Activated T-cell treated with anti-CD3 and anti-CD28 coated beads for 24 hours (primary cell): ENCODE measurements at regions not wholly inside any gene's neighbourhood (a gene's known extent, or its start where the extent isn't known, plus 50 kb on each side); places are given as distances from the start of the nearest gene placed in this dataset.
A peak's percentile ranks its signal among the peaks of the same experiment; 100 is the strongest.

Experiments
- DNase-seq: peaks from one replicate; pipeline ENCODE4 v3.0.0-alpha.2; 2020; ENCODE audit warnings: low read depth

DNA sequence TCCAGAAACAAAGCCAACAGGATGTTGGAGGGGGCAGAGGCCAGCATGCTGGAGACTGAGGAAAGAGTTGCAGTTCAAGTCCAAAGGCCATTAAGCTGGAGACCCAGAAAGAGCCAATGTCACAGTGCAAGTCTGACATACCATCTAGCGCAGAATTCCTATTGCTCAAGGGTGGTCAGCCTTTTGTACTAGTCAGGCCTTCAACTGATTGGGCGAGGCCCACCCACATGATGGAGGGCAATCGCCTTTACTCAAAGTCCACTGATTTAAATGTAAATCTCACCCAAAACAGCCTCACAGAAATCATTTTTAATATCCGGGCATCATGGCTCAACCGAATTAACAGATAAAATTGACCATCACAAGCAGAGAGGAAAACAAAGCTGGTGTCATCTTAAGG is 113.9 kb downstream of the RCN1 start:
- DNase-seq, result no peak

- DNase-seq, result no peak
These were observed 119.7 kb downstream of the RCN1 start for GRCh38 chr11:32210556-32210955.

- DNase-seq, result peak; percentile 8
These were observed 122.3 kb downstream of the RCN1 start for GRCh38 chr11:32213223-32213622.

DNA sequence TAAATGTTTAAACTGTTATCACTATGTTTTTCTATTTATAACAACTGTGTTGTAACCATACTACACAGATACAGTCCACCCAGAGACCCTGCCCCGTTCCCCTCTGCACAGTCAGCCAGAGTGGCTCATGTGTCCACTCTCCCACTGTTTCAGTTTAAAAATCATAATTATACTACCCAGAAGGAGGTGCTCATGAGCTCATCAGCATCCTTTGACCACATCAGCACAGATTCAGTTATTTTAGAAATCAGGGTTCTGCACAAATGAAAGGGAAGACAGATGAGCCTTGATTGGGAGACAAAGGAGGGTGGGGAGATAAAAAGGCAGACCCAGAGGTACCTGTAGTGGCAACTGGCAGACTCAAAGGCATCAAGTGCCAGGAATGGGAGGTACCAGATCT is 124.3 kb downstream of the RCN1 start:
- DNase-seq, result no peak

DNA sequence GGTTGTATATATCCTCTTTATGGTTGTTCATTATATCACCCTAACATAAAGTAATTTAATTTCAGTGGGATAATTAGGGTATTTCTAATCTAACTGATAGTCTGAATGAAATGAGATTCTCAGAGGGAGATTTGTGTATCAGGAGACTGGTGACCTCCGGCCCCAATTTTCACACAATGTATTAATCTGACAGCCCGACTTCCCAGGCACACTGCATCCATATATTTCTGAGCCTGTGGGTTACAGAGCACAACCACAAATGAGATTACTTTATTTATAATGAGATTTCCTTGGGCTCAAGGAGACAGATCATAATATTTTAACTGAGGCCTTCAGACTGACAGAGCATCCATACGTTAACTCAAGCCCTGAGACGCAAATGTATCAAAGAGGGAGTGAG is 125.9 kb downstream of the RCN1 start:
- DNase-seq, result no peak

DNA sequence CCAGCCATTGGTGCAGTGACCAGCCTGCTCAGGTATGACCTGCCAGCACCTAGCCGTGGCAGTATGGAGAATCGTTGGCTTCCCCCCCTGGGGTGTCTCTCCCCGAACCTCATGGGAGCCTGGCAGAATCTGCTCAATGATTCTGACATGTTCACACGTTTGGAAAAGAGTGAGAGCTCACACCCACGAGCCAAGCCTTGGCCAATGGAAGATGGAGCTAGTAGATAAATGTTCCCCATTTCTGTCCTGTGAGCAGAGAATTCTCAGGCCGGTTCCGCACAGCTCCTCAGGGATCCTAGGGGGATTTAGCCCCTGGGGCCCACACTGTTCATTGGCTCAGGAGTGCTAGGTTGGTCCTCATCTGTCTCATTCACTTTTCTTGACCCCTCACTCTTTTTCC is 128.4 kb downstream of the RCN1 start:
- DNase-seq, result no peak

- no peak for DNase-seq
These were observed 130.7 kb downstream of the RCN1 start for GRCh38 chr11:32221476-32222032.

- no peak for DNase-seq
These were observed 133.7 kb downstream of the RCN1 start for GRCh38 chr11:32224580-32224979.

DNA sequence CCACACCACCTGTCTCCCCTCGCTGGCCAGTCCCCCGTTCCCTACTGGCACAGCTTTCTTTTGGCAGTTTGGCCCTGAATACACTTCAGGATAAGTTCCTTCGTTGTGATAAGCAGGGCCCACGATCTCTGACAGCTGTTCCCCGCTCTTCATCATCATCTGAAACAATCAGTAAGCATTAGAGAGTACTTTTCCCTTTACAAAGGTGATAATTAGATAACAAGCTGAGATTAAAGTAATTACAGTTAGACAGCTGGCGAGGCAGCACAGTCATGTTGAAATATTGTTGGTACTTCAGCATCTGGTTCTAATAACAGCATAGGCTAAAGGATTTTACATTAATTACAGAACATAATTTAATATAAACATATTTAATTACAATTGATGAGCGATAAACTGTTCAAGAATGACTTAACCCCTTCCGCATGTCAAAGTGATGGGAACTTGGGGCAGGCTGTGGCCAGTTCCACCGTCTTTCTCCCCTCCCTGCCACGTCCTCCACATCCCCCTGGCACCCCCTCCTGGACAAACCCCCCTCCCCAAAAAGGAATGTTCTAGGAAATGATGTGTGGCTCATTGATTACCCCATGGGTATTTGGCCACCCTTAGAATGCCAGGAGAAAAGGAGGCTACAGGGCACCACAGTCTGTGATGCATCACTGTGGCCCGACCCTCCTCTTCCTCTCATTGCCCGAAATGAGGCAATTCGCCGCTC is 134.9 kb downstream of the RCN1 start:
- no peak for DNase-seq

DNA sequence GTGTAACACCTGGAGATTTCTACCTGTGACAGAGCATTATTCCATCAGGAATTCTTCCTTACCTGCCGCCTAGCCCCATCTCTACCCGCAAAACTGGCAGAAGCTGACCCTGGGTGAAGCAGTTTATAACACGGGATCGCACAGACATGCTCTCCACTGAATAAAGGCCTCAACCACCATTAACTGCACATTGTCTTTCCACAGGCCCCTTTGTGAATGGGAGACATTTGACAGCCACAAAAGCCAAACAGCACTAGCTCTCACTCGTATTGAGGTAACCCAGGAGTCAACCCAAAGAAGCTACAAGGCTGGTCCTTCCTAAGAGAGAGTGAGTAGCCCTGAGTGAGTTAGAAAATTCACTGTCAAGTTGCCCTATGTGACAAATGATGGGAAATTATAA is 135.6 kb downstream of the RCN1 start:
- DNase-seq, result no peak

DNA sequence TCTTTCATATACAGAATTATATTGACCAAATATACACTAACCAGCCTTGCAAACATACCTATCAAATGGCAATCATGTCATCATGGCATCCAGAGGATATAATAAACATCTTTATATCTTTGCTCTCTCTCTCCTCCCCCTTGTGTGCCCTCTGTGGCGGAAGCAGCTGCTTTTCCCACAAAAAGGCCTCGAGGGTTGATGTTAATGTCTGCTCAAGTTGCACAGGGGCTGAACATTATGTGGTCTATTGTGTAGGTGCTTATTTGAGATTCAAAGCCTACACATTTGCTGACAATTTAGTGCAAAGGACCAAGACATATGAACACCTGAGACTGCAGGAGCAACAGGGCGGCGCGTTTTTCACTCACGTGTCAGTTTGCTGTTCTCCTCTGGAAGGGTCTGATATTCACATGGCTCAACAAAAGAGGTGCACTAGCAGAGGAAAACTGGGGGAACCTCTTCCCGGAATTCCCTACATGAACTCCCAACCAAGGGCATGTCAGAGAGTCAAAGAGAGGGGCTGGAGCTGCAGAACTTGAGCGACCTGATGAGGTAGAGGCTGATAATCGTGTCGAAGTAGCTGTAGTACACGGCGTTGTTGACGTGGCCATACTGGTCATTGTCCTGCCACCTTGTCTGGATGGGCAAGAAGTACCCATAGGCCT is 138.8 kb downstream of the RCN1 start:
- no peak for DNase-seq

GRCh38 chr11:32231909-32232493 is 141.1 kb downstream of the RCN1 start:
- DNase-seq, result peak; percentile 4

DNA sequence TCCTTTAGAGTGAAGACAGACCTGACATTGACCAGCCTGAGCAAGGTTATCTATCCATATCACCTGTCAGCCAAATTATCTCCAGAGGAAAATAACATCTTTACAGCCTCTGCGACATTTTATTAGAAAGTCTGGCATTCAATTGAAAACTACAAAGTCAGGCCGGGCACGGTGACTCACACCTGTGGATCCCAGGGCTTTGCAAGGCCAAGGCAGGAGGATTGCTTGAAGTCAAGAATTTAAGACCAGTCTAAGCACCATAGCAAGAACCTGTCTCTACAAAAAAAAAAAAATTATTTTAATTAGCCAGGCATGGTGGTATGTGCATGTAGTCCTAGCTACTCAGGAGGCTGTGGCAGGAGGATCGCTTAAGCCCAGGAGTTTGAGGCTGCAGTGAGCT is 141.6 kb downstream of the RCN1 start:
- DNase-seq, result no peak

DNA sequence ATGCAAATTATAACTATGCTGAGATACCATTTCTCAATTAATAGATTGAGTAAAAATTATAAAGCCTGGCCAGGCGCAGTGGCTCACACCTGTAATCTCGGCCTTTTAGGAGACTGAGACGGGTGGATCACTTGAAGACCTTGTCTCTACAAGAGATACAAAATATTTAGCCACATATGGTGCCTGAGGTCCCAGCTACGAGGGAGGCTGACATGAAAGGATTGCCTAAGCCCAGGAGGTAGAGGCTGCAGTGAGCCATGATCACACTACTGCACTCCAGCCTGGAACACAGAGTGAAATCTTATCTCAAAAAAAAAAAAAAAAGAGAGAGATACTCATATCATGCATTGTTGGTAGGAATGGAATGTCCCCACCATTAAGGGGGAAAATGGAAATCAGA is 142.4 kb downstream of the RCN1 start:
- DNase-seq, result no peak

GRCh38 chr11:32233928-32234327 is 143.1 kb downstream of the RCN1 start:
- DNase-seq, result no peak

DNA sequence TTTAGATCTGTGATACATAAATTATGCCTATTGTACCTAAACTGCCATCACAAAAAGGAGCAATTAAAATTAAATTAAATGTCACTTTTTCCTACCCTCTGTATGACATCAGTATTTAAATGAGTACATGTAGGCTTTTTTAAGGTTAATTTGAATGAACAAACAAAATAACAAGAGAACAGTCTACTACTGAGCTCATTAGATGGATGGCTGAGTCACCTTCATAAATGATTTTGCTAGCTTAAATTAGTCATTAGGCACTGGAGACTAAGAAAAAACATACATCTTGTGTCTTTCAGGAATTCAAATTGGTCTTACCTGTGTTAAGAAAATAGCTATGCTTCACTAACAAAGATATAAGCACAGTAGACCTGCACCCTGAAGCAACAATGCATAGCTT is 153.6 kb downstream of the RCN1 start:
- no peak for DNase-seq

GRCh38 chr11:32253706-32254105 is 162.8 kb downstream of the RCN1 start:
- no peak for DNase-seq

DNA sequence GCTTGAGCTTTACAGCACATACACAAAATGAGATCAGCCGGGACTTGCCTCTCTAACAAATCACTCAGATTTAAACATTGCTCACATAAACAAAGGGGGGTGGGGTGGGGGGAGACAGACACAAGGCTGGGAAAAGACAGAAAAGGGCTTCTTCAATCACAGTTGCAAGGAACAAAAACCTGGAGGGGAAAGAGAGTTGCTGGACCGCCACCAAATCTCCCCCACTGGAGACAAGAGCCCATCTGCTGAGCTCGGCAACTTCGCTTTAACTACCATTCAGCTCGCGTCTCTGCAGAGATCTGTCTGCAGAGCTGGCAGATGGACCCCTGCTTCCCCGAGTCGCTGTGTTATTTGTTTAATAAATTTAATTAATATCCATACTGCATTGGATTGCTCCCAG is 165.0 kb downstream of the RCN1 start:
- DNase-seq, result no peak

DNA sequence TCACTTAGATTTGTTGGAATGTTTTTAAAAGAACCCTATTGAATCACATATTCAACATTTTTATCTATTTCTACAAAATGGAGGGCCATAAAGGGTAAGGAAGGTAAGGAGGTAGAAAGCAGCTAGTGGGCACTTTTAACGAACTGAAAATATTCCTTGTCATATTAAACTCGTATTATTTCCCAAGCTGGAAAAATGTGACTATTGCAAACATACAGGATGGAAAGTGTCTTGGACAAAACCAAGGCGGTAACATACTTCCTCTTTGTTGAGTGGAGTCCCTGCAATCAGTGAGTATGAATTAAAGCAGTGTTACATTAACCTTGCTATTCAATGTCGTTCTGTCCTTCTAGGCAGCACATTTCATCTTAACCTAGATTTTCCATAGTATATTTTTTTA is 165.6 kb downstream of the RCN1 start:
- no peak for DNase-seq

DNA sequence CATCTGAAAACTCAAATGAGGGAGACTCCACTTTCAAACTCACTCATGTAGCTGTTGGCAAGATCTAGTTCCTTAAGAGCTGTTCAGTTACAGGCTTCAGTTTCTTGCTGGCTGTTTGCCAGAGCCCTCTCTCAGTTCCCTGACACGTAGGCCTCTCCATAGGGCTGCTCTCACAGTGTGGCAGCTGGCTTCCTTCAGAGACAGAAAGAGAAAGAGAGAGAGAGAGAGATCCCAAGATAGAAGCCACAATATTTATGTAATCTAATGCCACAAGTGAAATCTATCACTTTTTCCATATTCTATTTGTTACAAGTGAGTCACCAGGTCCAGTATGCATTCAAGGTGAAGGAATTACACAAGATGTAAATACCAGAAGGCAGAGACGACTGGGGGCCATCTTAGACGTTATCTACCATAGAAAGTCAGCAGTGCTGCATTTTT is 168.8 kb downstream of the RCN1 start:
- no peak for DNase-seq

DNA sequence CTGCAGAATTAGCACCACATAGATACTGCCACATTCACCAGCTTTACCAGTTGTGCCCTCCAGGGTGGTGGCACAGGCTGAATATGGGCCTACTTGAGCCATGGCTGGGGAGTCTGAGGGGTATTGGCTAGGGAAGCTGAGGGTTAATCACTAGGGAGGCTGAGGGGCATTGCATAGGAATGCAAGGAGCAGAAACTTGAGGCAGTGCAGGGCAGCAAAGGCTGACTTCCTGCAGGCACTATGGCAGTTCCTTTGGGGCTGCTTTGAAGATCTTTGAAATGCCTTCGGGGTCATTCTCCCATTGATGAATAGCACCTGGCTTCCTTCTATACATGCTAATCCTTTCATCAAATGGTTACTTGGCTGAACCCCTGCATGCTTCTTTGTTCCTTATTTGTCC is 171.5 kb downstream of the RCN1 start:
- no peak for DNase-seq

DNA sequence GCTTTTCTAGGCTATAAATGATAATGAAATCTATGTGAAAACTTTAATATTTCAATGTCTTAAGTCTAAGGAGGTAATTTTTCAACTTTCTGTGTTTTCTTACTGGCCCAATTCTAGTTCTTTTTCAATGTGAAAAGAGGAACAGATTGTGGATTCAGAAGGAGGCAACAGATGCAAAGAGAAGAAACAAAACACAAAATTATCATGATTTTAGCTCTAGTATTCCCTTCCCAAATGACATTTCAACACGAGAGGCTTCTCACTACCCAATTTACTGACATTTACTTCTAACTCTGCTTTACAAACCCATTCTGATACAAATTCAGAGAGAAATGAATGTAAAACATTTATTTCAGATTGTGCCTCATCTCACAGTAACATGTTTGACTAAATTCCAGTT is 169.4 kb downstream of the WT1 start:
- no peak for DNase-seq

GRCh38 chr11:32266601-32267000 is 168.7 kb downstream of the WT1 start:
- no peak for DNase-seq
